ENCODE measurements at regions not wholly inside any gene's neighbourhood (a gene's known extent, or its start where the extent isn't known, plus 50 kb on each side); places are given as distances from the start of the nearest gene placed in this dataset.

GRCh38 chr4:8780596-8781368, 90.9 kb downstream of the HMX1 start:
- TF ChIP-seq, protein P1, sequence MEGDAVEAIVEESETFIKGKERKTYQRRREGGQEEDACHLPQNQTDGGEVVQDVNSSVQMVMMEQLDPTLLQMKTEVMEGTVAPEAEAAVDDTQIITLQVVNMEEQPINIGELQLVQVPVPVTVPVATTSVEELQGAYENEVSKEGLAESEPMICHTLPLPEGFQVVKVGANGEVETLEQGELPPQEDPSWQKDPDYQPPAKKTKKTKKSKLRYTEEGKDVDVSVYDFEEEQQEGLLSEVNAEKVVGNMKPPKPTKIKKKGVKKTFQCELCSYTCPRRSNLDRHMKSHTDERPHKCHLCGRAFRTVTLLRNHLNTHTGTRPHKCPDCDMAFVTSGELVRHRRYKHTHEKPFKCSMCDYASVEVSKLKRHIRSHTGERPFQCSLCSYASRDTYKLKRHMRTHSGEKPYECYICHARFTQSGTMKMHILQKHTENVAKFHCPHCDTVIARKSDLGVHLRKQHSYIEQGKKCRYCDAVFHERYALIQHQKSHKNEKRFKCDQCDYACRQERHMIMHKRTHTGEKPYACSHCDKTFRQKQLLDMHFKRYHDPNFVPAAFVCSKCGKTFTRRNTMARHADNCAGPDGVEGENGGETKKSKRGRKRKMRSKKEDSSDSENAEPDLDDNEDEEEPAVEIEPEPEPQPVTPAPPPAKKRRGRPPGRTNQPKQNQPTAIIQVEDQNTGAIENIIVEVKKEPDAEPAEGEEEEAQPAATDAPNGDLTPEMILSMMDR (IDR thresholded peaks at IDR 0.05): no peak
- TF ChIP-seq POLR2A (IDR thresholded peaks at IDR 0.05): no peak
- TF ChIP-seq POLR2AphosphoS5 (IDR thresholded peaks at IDR 0.05): no peak

Measured in breast epithelium (tissue), 3 donors.